UCSD-AML1 (cell line): ENCODE measurements at regions not wholly inside any gene's neighbourhood (a gene's known extent, or its start where the extent isn't known, plus 50 kb on each side); places are given as distances from the start of the nearest gene placed in this dataset.
A peak's percentile ranks its signal among the peaks of the same experiment; 100 is the strongest.

Experiments
- DNase-seq: peaks from one replicate; lab custom pipeline; 2025; ENCODE audit not compliant: unreplicated experiment; lab: John Stamatoyannopoulos, UW

DNA sequence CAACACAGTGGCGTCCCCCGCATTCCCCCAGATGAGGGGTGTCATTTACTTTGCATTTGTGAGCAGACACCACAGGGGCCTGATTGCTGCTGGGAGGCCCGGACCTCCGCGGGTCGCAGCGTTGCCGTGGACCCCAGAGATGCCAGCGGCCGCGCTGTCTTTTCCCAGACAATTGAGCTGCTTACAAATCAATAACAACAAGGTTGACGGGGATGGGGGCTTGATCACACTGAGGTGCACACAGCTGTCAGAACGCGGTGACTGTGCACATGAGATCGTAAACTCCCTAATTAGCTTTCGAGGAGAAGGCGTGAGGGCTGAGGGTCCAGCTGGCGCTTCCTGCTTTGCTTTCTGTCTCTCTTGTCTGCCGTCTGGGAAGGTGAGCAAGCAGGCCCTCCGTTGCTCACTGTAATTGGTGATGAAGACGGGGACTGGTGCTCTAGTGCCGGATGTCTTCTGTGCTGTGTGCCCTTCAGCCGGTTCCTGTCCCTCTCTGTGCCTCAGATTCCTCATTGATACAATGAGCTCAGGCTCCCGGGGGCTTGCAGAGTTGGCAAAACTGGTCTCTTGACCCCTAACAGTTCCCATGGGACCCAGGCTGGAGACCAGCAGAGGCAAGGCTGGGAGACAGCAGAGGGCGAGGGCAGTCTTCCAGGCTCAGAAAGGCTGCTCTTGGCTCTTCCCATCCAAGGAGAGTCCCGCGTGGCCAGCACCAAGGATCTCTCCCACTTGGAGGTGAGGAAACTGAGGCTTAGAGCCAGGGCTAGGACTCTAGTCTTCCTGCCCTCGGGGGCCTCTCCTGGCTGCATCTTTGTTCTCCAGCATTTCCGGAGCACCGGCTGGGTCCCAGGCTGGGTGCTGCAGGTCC, 126.0 kb upstream of the PMEPA1 start:
- no peak for DNase-seq

GRCh38 chr20:57835074-57835452, 125.2 kb upstream of the PMEPA1 start:
- DNase-seq, result no peak

DNA sequence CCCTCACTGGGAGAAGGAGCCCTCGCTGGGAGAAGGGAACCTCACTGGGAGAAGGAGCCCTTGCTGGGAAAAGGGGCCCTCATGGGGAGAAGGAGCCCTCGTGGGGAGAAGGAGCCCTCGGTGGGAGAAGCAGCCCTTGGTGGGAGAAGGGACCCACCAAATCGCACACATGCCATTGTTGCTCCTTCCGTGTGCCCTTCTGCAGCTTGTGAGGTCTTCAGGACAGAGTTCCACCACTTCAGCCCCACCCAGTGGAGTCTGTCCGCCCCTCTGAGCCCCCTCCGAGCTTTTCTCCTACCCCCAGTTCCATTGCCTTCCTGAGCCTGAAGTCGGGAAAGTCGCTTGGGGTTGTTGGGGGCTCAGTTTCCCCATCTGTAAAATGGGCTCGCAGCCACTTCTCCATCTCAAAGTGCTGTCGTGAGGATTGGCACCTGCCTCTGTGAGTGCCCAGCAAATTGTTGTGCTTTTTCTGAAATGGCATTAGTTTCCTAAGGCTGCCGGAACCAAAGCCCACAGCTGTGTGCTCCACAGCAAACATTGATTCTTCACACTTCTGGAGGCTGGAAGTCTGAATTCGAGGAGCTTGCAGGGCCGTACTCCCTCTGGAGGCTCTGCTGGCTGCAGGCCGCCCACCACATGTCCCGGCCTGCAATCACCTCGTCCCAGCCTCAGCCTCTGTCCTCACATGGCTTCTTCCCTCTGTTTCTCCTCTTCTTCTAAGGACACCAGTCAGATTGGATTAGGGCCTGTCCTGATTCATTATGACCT, 124.7 kb upstream of the PMEPA1 start:
- no peak for DNase-seq

DNA sequence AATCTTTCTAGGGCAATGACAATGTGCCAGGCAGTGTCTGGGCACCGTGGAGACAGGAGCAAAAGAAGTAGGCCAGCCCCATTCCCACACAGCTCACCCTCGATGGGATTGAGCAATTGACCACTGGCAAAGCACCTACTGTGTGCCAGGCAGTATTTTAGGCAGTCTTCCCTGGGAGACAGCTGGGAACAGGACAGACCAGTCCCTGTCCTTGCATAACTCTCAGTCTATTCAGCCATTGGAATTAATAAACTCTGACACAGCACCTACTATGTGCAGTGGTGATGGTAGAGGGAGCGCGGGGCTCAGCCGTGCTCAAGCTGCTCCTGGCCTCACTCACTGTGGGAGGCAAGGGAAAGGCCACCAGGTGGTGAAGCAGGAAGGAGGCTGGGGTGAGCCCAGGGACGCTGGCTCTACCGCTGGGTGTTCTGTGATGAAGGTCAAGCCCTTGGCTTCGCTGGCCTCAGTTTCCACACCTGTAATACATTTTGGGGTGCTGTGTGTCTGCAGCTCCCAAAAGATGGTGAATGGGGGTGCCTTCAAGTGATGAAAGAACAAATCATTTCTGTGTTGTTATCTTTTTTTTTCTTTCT, 122.3 kb upstream of the PMEPA1 start:
- no peak for DNase-seq

DNA sequence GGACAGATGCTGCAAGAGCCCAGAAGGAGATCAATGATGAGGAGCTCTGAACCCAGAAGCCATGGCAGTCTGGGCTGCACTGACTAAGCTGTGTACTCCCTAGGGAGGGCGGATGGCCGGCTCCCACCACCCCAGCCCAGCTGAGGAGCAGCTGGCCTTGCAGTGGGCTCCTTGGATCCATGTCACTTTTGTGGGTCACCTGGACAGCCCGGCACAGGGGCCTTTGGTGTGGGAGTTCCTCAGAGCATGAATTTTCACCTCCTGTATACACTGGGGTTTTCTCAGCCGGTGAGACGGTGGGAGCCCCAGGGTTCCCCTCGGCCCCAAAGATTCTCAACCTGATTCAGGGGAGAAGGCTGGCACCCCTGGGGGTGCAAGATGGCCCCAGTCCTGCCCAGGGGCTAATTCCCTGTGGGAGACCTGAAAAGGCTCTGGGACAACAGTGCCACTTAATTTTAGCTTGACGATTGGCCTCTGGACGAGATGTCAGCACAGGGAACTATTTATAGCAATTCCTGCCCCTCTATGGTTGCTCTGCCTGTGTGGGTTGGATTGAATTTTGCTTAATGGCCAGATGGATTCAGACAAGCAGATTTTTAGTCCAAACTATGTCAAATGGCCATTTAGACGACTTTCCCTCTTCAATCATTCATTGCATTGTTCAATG, 121.6 kb upstream of the PMEPA1 start:
- no peak for DNase-seq

DNA sequence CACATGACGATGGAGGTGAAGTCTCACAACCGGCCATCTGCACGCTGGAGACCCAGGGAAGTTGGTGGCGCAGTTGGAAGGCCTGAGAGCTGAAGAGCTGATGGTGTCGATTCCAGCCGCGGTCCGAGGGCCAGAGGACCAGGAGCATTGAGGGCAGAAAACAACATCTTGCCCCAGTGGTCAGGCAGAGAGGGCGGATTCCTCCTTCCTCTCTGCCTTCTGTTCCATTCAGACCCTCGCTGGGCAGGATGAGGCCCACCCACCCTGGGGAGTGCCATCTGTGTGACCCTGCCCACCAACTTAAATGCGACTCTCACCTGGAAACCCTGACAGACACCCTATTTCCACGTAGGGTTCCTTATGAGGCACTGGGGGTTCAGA, 120.7 kb upstream of the PMEPA1 start:
- DNase-seq, result no peak

DNA sequence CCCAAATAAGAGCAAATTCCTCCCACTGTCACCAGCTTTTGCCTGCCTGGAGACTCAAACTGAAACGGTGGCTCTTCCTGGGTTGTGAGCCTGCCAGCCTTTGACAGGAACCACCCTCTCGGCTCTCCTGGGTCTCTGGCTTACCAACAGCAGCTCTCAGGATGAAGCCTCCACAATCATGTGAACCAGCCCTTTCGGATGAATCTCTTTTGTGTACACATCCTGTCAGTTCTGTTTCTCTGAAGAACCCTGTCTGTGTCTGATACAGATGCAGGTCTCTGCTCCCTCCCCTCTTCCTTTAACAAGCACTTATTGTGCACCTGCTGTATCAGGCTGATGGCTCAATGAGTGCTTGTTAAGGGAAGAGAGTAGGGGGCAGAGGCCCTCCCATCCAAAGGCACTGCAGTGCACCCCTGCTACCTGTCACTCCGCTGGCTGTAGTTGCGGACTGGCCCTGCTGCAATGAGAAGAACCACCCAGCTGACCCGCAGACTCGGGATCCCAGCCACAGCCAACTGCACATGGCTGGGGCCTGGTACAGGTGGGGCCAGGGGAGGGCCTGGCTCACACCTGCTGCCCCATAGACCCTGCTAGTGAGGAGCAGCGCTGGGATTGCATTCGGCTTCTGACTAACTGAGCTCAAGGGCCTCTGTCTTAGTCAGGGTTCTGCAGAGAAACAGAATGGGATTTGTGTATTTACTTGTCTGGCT, 120.1 kb upstream of the PMEPA1 start:
- no peak for DNase-seq

GRCh38 chr20:57829336-57829735, 119.5 kb upstream of the PMEPA1 start:
- DNase-seq, result no peak

DNA sequence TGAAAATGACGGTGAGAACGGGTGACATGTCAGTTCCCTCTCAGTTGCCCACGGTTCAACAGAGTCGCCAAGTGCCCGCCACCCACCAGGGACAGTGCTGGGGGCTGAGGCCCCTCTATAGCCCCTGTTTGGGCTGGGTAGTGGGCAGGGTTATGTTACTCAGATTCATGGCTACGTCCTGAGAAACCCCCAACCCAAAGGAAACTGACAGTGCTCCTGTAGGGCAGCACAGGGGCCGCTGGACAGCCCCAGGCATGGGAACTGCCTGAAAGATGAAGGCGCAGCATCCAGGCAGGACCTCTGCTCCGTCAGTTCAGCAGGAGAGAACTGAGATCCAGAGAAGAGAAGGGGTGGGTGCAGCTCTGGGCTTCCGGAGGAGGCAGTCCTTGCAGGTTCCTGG, 118.9 kb upstream of the PMEPA1 start:
- DNase-seq, result no peak

DNA sequence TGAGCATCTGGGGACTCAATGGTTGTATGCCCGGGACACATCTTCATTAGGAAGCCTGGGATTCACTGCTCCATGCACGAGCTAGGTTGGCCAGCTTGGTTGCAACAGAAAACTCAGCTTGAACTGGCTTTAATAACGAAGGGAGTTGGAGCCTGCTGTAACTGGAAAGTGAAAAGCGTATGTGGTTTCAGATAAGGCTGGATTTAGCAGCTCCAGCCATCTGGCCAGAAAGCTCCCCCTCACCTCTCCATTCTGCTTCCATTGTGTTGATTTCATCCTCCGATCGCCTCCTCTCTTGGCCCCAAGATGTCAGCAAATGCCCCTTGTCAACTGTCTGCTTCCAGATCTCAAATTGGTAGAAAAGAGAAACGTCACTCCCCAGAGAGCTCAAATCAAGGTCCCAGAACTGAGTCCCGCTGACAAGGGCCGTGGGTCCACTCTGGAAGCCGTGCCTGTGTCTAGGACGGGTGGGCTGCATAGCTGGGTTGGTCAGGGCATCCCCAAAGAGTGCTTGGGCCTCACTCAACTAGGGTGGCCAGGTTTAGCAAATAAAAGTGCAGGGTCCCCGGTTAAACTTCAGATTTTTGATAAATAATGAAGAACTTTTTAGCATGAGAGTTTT, 117.0 kb upstream of the PMEPA1 start:
- DNase-seq, result no peak

GRCh38 chr20:57824909-57825308, 115.1 kb upstream of the PMEPA1 start:
- DNase-seq, result no peak

DNA sequence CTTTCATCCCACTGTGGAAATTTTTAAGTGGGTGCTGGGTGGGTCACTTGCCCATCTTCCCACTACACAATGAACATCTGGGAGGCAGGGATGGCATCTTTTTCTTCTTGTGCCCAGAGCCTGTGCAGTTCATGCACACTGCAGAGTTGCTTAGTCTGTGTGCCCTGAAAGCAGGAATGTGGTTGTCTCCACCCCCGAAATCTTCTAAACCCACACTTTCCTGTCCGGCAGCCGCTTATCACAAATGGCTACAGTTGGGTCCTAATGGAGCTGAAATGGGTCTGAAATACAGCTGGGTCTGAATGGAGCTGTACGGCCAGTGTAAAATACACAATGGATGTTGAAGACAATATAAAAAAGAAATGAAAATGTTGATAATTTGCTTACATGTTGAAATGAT, 112.1 kb upstream of the PMEPA1 start:
- DNase-seq, result no peak

- DNase-seq, result peak; percentile 29
Observed at GRCh38 chr20:57819691-57820380, 110.0 kb upstream of the PMEPA1 start.

- DNase-seq, result no peak
Observed at GRCh38 chr20:57819291-57819690, 109.5 kb upstream of the PMEPA1 start.

DNA sequence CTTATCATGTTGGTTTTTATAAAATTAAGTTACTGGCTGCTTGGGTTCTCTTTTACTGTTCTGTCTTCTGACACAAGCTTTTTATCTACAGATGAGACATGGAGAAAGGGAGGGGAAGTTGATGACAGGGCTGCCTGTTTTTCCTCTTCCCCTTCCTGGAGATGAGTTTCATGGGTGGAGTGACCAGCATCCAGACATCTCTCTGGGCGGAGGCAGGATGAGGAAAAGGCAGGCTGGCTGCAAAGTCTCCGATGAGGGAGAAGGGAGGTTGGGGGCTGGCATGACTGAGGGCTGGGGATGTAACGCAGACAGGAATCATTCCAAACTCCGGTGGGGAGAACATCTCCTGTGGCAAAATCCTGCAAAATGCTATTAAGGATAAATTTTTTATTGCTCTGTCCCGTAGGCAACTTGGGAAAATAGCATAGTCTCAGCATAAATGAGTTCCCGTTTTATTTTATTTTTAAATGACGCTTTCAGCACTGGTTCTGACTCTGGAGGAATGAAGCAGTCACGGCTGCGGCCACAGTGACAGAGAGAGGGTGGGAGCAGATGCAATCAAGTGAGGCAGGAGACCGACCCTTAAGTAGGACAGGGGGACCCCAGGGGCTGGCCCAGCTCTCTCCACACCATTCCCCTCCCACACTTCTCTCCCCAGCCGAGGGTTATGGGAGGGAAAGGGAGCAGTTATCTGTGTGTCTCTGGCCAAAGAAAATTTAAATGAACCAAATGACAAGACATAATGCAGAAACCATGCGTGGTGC, 108.8 kb upstream of the PMEPA1 start:
- no peak for DNase-seq

DNA sequence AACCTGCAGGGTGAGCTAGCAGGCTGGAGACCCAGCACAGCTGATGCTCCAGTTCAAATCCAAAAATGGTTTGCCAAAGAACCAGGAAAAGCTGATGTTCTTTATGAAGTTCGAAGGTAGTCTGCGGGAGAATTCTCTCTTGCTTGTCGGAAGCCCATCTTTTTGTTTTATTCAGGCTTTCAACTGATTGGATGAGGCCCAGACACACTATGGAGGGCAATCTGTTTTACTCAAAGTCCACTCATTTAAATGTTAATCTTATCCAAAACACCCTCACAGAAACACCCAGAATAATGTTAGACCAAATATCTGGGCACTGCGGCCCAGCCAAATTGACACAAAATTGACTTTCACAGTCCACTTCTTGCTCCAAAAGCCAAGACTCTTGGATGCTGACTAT, 105.6 kb upstream of the PMEPA1 start:
- DNase-seq, result no peak

DNA sequence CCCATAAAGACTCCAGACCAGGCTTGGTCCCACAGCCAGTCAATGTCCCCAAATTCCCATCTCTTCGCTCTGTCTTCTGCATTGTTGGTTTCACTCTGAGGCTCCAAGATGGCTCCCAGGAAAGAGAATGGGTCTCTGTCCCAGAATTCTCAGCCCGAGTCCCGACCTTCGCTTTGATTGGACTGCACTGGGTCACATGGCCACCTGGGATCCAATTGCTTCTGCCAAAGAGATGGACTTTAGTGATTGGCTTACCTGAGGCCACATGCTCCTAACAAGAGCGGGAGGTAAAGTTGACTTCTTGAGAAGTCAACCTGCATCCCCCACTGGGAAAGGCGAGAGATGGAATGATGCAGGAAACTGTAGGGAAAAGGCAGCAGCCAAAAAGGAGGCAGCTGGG, 104.7 kb upstream of the PMEPA1 start:
- DNase-seq, result no peak

- DNase-seq, result no peak
Observed at GRCh38 chr20:57813509-57814269, 103.9 kb upstream of the PMEPA1 start.
